BJ (cell line): ENCODE measurements at regions not wholly inside any gene's neighbourhood (a gene's known extent, or its start where the extent isn't known, plus 50 kb on each side); places are given as distances from the start of the nearest gene placed in this dataset.

Experiments
- CTCF ChIA-PET: fragments of 350-600 bp; formaldehyde crosslinking; extraction: SDS; loops from one replicate; lab custom pipeline; 2021; ENCODE audit warnings: antibody characterized with exemption, inconsistent platforms; lab: Yijun Ruan, JAX
- POLR2A ChIA-PET: fragments of 300-600 bp; sonication (Branson Sonifier 250); formaldehyde crosslinking; extraction: SDS; loops from one replicate; lab custom pipeline; 2021; ENCODE audit warnings: antibody characterized with exemption; lab: Charles Lee
- DNase-seq: peaks from one replicate; pipeline ENCODE4 v3.0.0-alpha.2; 2011; ENCODE audit warnings: low read depth
- H3K27me3 ChIP-seq: 2 replicates; pipeline ENCODE4 v1.6.0; 2011; ENCODE audit warnings: low read length; ENCODE audit not compliant: control insufficient read depth, insufficient read depth
- H3K36me3 ChIP-seq: 2 replicates; pipeline ENCODE4 v1.5.1; 2011; ENCODE audit warnings: low read length; ENCODE audit not compliant: control insufficient read depth, insufficient read depth
- H3K4me3 ChIP-seq: 2 replicates; pipeline ENCODE4 v1.5.1; 2011; ENCODE audit warnings: low read depth, mild to moderate bottlenecking, control low read depth, low read length
- TF ChIP-seq, protein P1 (sequence below): IDR thresholded peaks from 2 replicates; pipeline ENCODE4 v1.5.1; 2011; ENCODE audit warnings: low read depth, mild to moderate bottlenecking, control low read depth, inconsistent platforms, low read length, moderate library complexity; ENCODE audit not compliant: insufficient read depth

GRCh38 chr5:117433818-117434217 is 859.2 kb upstream of the SEMA6A start:
- no peak for DNase-seq
- Histone ChIP-seq H3K27me3 (no peaks in the 10 kb centered on the region), H3K36me3 (no peaks in the 10 kb centered on the region), H3K4me3 (no peak overlapping the region)
- TF ChIP-seq, protein P1, sequence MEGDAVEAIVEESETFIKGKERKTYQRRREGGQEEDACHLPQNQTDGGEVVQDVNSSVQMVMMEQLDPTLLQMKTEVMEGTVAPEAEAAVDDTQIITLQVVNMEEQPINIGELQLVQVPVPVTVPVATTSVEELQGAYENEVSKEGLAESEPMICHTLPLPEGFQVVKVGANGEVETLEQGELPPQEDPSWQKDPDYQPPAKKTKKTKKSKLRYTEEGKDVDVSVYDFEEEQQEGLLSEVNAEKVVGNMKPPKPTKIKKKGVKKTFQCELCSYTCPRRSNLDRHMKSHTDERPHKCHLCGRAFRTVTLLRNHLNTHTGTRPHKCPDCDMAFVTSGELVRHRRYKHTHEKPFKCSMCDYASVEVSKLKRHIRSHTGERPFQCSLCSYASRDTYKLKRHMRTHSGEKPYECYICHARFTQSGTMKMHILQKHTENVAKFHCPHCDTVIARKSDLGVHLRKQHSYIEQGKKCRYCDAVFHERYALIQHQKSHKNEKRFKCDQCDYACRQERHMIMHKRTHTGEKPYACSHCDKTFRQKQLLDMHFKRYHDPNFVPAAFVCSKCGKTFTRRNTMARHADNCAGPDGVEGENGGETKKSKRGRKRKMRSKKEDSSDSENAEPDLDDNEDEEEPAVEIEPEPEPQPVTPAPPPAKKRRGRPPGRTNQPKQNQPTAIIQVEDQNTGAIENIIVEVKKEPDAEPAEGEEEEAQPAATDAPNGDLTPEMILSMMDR = no peak
- POLR2A ChIA-PET = no interaction called here
- CTCF ChIA-PET = no interaction called here

DNA sequence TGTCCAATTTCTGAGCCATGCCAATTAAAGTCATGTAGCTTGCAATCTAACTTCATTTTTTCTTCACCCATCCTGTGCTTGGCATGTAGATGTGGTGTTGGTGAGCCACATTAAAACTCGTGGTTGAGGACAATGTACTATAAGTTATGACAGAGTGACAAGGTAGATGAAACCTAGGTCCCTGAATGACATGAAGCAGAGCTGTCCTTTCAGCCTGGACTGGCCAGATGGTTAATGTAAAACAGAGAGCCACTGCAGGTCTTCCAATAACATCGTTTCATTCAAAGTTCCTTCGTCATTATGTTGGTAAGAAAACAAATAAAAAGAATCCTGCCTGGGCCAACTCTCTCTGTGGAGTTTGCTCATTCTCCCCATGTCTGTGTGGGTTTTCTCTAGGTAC is 856.5 kb upstream of the SEMA6A start:
- POLR2A ChIA-PET = no interaction called here
- no peaks in the 10 kb centered on the region for H3K27me3 ChIP-seq
- no peaks in the 10 kb centered on the region for H3K36me3 ChIP-seq
- DNase-seq = no peak
- no peak overlapping the region for H3K4me3 ChIP-seq
- CTCF ChIA-PET = no interaction called here
- TF ChIP-seq, protein P1 = no peak

DNA sequence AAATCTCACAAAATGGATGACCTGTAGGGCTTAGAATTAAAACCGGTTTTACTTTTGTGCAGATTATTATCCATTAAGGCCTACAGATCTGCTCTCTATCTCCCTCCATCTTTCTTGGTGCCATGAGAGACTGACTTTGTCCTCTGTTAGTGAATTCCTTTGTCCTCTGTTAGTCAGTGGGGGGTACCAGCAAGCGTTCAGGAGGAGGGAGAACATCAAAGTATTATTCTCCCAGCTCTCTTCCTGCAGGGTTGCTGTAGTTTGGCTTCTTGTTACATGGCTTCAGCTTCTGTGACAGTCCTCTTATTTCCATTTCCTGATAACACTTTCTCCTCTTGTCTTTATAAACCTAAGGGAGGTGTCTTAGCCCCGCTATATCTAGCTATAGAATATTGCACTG is 850.5 kb upstream of the SEMA6A start:
- ChIA-PET CTCF (interaction anchor here (1.3 kb wide), 1 partner anchor 16 kb away, joined by 4 read pairs; no protein-coding TSS in a partner anchor), POLR2A (no interaction called here)
- no peak for DNase-seq
- Histone ChIP-seq H3K4me3 (no peak overlapping the region), H3K36me3 (no peaks in the 10 kb centered on the region), H3K27me3 (no peaks in the 10 kb centered on the region)
- TF ChIP-seq, protein P1 = no peak

GRCh38 chr5:117424559-117424958 is 849.9 kb upstream of the SEMA6A start:
- ChIA-PET CTCF (interaction anchor here (1.3 kb wide), 1 partner anchor 16 kb away, joined by 4 read pairs; no protein-coding TSS in a partner anchor), POLR2A (no interaction called here)
- Histone ChIP-seq H3K4me3 (no peak overlapping the region), H3K27me3 (no peaks in the 10 kb centered on the region), H3K36me3 (no peaks in the 10 kb centered on the region)
- TF ChIP-seq, protein P1 = no peak
- DNase-seq = no peak

DNA sequence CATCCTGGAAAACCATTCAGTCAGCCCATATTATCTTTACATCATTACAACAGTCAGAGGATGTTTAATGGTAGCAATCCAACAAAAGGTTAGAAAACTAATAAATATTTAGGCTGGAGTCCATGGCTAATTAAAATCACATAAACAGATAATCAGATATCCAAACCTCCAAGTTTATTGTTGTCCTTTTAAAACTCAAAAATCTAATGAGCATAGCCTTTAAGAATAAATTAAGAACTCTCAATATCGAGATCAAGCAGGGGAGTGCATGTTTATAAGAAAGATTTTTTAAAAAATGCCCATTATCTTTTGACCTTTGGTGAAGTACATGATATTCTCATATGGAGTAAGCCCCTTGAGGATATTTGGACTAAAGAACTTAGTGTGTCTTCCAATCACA is 842.9 kb upstream of the SEMA6A start:
- Histone ChIP-seq H3K36me3 (no peaks in the 10 kb centered on the region), H3K4me3 (no peak overlapping the region), H3K27me3 (no peaks in the 10 kb centered on the region)
- DNase-seq = no peak
- ChIA-PET CTCF (no interaction called here), POLR2A (no interaction called here)
- TF ChIP-seq, protein P1 = no peak
